PFSK-1 (cell line): ENCODE measurements at regions not wholly inside any gene's neighbourhood (a gene's known extent, or its start where the extent isn't known, plus 50 kb on each side); places are given as distances from the start of the nearest gene placed in this dataset.

Experiments used
- POLR2AphosphoS5 ChIP-seq: IDR thresholded peaks from 2 replicates; pipeline ENCODE4 v1.6.1; 2012; ENCODE audit warnings: low read depth, mild to moderate bottlenecking, control low read depth, low read length, moderate library complexity
- REST ChIP-seq, 2 experiments: IDR thresholded peaks; 2 replicates each; pipeline versions ENCODE4 v1.6.1 to v1.8.0; 2011 to 2012; ENCODE audit warnings: low read depth in 2 of 2, low read length in 2 of 2, control low read depth in 1 of 2, inconsistent platforms in 1 of 2, mild to moderate bottlenecking in 1 of 2, moderate library complexity in 1 of 2; ENCODE audit not compliant: insufficient read depth in 1 of 2
- SIN3A ChIP-seq: IDR thresholded peaks from 2 replicates; pipeline ENCODE4 v1.6.1; 2012; ENCODE audit warnings: mild to moderate bottlenecking, low read length, moderate library complexity, borderline replicate concordance; ENCODE audit not compliant: insufficient read depth
- TAF1 ChIP-seq: IDR thresholded peaks from 2 replicates; pipeline ENCODE4 v1.6.1; 2012; ENCODE audit warnings: low read length, control low read depth, borderline replicate concordance; ENCODE audit not compliant: insufficient read depth

GRCh38 chr16:66271074-66272060, 95.1 kb upstream of the CDH5 start:
- no peak for TF ChIP-seq SIN3A
- TF ChIP-seq REST (IDR thresholded peaks at IDR 0.05; ENCODE audit: insufficient read depth in 1 of 2, low read depth in 2 of 2, low read length in 2 of 2), result no peak
- TF ChIP-seq TAF1, result no peak
- no peak for TF ChIP-seq POLR2AphosphoS5
